ENCODE measurements at regions not wholly inside any gene's neighbourhood (a gene's known extent, or its start where the extent isn't known, plus 50 kb on each side); places are given as distances from the start of the nearest gene placed in this dataset.
A peak's percentile ranks its signal among the peaks of the same experiment; 100 is the strongest.

- Histone ChIP-seq H3K4me3 (no peak overlapping the region), H3K27ac (no peak overlapping the region), H3K9me3 (no peaks in the 10 kb centered on the region), H3K4me1 (peaks cover 4 to 52% (median 7%) of the 10 kb centered on the region in 3 donors), H3K36me3 (no peaks in the 10 kb centered on the region), H3K27me3 (no peaks in the 10 kb centered on the region)
- TF ChIP-seq EP300 (IDR thresholded peaks at IDR 0.05) (no peak), CTCF (IDR thresholded peaks at IDR 0.05) (no peak), POLR2AphosphoS5 (IDR thresholded peaks at IDR 0.05) (no peak), POLR2A (IDR thresholded peaks at IDR 0.05) (no peak)
- no peak for ATAC-seq
- 67 to 70% methylated on average over 3 of the region's 3 CpGs for WGBS, 2 donors (ENCODE audit: low coverage in 1 of 2)
Observed at GRCh38 chr11:86158704-86159580, 85.6 kb upstream of the EED start.

DNA sequence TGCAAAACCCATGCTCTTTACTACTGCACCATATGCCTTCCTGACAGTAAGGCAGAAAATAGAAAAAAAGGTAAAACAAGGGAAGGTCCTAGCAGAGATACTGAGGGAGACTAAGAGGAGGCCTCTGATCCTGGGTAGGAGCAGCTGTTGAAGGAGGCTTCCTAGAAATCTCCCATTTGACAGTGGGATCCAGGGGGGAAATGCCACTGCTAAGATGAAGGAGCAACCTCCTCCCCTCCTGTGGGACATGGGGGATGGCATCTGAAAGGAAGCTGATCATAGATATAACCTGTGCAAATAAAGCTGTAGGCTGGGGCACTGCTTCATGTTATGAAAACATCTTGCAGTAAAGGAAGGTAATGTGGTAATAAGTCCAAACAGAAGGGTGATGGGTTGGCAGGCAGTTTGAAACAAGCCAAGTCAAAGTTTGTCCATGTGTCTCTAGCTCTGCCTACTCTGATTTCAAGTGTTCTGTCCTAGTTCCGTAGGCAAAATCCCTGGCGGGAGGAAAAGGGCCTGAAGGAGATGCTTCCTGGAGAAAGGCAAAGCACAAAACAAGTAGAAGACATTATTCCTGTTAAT, 86.7 kb upstream of the EED start:
- Histone ChIP-seq H3K4me1 (peaks cover 4 to 58% (median 7%) of the 10 kb centered on the region in 3 donors), H3K27me3 (no peaks in the 10 kb centered on the region), H3K27ac (no peak overlapping the region), H3K36me3 (no peaks in the 10 kb centered on the region), H3K9me3 (no peaks in the 10 kb centered on the region), H3K4me3 (no peak overlapping the region)
- no peak for ATAC-seq
- no peak for TF ChIP-seq CTCF (IDR thresholded peaks at IDR 0.05)
- TF ChIP-seq EP300 (IDR thresholded peaks at IDR 0.05), result no peak
- no peak for TF ChIP-seq POLR2AphosphoS5 (IDR thresholded peaks at IDR 0.05)
- no peak for TF ChIP-seq POLR2A (IDR thresholded peaks at IDR 0.05)
- 90% methylated on average over 2 of the region's 2 CpGs; no CpG with 5 or more reads in 1 of the 2 donors for WGBS, 2 donors (ENCODE audit: low coverage in 1 of 2)

- no peak overlapping the region for H3K4me3 ChIP-seq
- 64% methylated on average over 3 of the region's 3 CpGs; no CpG with 5 or more reads in 1 of the 2 donors for WGBS, 2 donors (ENCODE audit: low coverage in 1 of 2)
- no peaks in the 10 kb centered on the region for H3K36me3 ChIP-seq
- H3K27me3 ChIP-seq, result no peaks in the 10 kb centered on the region
- TF ChIP-seq POLR2A (IDR thresholded peaks at IDR 0.05), result no peak
- H3K4me1 ChIP-seq, result peaks cover 6 to 58% (median 11%) of the 10 kb centered on the region in 3 donors
- H3K27ac ChIP-seq, result peak overlapping the region in 1 of 4 donors; percentile 4
- no peaks in the 10 kb centered on the region for H3K9me3 ChIP-seq
- no peak for ATAC-seq
Observed at GRCh38 chr11:86156397-86156955, 87.6 kb upstream of the PICALM start.

GRCh38 chr11:86155200-86155844, 86.4 kb upstream of the PICALM start:
- H3K4me1 ChIP-seq, result peaks cover 13 to 58% (median 22%) of the 10 kb centered on the region in 3 donors
- no peak for TF ChIP-seq EP300 (IDR thresholded peaks at IDR 0.05)
- no peak for TF ChIP-seq POLR2AphosphoS5 (IDR thresholded peaks at IDR 0.05)
- TF ChIP-seq POLR2A (IDR thresholded peaks at IDR 0.05), result no peak
- TF ChIP-seq CTCF (IDR thresholded peaks at IDR 0.05), result no peak
- H3K27ac ChIP-seq, result no peak overlapping the region
- H3K9me3 ChIP-seq, result no peaks in the 10 kb centered on the region
- no peak for ATAC-seq
- no peaks in the 10 kb centered on the region for H3K36me3 ChIP-seq
- H3K27me3 ChIP-seq, result no peaks in the 10 kb centered on the region
- H3K4me3 ChIP-seq, result no peak overlapping the region
- WGBS, 2 donors (ENCODE audit: low coverage in 1 of 2), result 86 to 96% methylated on average over 4 to 7 of the region's 7 CpGs

DNA sequence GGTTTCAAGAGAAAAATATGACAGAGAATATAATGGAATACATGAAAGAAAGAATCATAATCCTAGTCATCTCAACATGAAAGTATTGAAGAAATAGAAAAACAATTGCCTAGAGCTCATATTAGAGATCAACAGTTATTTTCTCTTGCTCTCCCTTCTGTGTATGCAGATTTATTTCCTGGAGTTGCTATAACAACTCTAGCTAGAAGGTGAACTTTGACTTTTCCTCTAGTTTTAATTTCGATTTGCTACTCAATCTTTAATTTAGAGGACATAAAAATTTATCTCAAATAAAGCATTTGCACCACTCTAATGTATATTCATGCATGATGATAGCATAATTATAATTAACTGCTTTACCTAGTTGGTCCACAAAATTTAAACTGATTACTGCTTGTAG, 84.6 kb upstream of the PICALM start:
- H3K4me1 ChIP-seq, result peaks cover 16 to 65% (median 22%) of the 10 kb centered on the region in 3 donors
- peak overlapping the region in 3 of 4 donors; percentile 79 to 86 (median 81) for H3K27ac ChIP-seq
- H3K36me3 ChIP-seq, result no peaks in the 10 kb centered on the region
- no peaks in the 10 kb centered on the region for H3K27me3 ChIP-seq
- no peak for ATAC-seq
- H3K9me3 ChIP-seq, result no peaks in the 10 kb centered on the region
- 30% methylated on average over 1 of the region's 1 CpG; no CpG with 5 or more reads in 1 of the 2 donors for WGBS, 2 donors (ENCODE audit: low coverage in 1 of 2)
- TF ChIP-seq EP300 (IDR thresholded peaks at IDR 0.05), result no peak
- no peak for TF ChIP-seq POLR2A (IDR thresholded peaks at IDR 0.05)
- TF ChIP-seq POLR2AphosphoS5 (IDR thresholded peaks at IDR 0.05), result no peak
- no peak for TF ChIP-seq CTCF (IDR thresholded peaks at IDR 0.05)
- no peak overlapping the region for H3K4me3 ChIP-seq

All from gastroesophageal sphincter (tissue), 4 donors.